GM18498 (cell line): ENCODE measurements at regions not wholly inside any gene's neighbourhood (a gene's known extent, or its start where the extent isn't known, plus 50 kb on each side); places are given as distances from the start of the nearest gene placed in this dataset.

Experiments used
- ATAC-seq: cut with Tn5 transposase; IDR thresholded peaks from one replicate; pipeline ENCODE4 v1.9.1; 2021; ENCODE audit warnings: mild to moderate bottlenecking, moderate library complexity; ENCODE audit not compliant: unreplicated experiment

- ATAC-seq, result no peak
These were observed 222.0 kb upstream of the ARGLU1 start for GRCh38 chr13:106789911-106790310.

- no peak for ATAC-seq
These were observed 218.1 kb upstream of the ARGLU1 start for GRCh38 chr13:106786006-106786563.

- no peak for ATAC-seq
These were observed 206.7 kb upstream of the ARGLU1 start for GRCh38 chr13:106774621-106775020.

- no peak for ATAC-seq
These were observed 204.2 kb upstream of the ARGLU1 start for GRCh38 chr13:106772006-106772601.

GRCh38 chr13:106768991-106769390 is 201.1 kb upstream of the ARGLU1 start:
- no peak for ATAC-seq

GRCh38 chr13:106762708-106763107 is 194.8 kb upstream of the ARGLU1 start:
- no peak for ATAC-seq

GRCh38 chr13:106756446-106756845 is 188.5 kb upstream of the ARGLU1 start:
- no peak for ATAC-seq

GRCh38 chr13:106755542-106755941 is 187.6 kb upstream of the ARGLU1 start:
- ATAC-seq, result no peak

- no peak for ATAC-seq
These were observed 185.3 kb upstream of the ARGLU1 start for GRCh38 chr13:106753251-106753650.

GRCh38 chr13:106752584-106753170 is 184.7 kb upstream of the ARGLU1 start:
- no peak for ATAC-seq

GRCh38 chr13:106748785-106749184 is 180.8 kb upstream of the ARGLU1 start:
- ATAC-seq, result no peak

- ATAC-seq, result no peak
These were observed 176.6 kb upstream of the ARGLU1 start for GRCh38 chr13:106744516-106744915.

- no peak for ATAC-seq
These were observed 170.3 kb upstream of the ARGLU1 start for GRCh38 chr13:106738186-106738678.

GRCh38 chr13:106736941-106737340 is 169.0 kb upstream of the ARGLU1 start:
- no peak for ATAC-seq

GRCh38 chr13:106734198-106734597 is 166.3 kb upstream of the ARGLU1 start:
- ATAC-seq, result no peak

GRCh38 chr13:106723036-106723435 is 155.1 kb upstream of the ARGLU1 start:
- no peak for ATAC-seq

GRCh38 chr13:106722620-106723019 is 154.7 kb upstream of the ARGLU1 start:
- ATAC-seq, result no peak

GRCh38 chr13:106721599-106721998 is 153.7 kb upstream of the ARGLU1 start:
- ATAC-seq, result no peak

GRCh38 chr13:106714271-106714982 is 146.5 kb upstream of the ARGLU1 start:
- no peak for ATAC-seq

- ATAC-seq, result no peak
These were observed 144.4 kb upstream of the ARGLU1 start for GRCh38 chr13:106712381-106712780.

GRCh38 chr13:106710266-106710665 is 142.3 kb upstream of the ARGLU1 start:
- no peak for ATAC-seq

GRCh38 chr13:106709522-106709921 is 141.6 kb upstream of the ARGLU1 start:
- ATAC-seq, result no peak
